ENCODE measurements at regions not wholly inside any gene's neighbourhood (a gene's known extent, or its start where the extent isn't known, plus 50 kb on each side); places are given as distances from the start of the nearest gene placed in this dataset.

DNA sequence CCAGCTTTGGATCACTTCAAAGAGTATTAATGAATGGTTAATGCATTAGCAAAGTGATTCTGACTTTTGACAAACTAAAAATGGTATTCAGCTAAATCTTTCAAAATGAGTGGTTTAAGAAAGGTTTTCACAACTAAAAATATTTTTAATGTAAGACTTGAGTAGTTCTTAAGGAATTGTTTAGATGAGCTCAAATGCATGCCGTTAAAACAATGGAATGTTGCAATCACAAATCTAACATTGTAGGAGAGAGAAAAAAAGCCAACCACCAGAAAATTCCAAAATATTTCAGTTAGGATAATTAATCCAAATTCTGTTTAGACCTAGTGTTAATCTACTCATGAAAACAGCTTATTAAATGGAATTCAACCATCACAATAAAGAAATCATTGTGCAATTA is 1044.8 kb upstream of the SLC10A2 start (continued):
- TF ChIP-seq, protein P1, sequence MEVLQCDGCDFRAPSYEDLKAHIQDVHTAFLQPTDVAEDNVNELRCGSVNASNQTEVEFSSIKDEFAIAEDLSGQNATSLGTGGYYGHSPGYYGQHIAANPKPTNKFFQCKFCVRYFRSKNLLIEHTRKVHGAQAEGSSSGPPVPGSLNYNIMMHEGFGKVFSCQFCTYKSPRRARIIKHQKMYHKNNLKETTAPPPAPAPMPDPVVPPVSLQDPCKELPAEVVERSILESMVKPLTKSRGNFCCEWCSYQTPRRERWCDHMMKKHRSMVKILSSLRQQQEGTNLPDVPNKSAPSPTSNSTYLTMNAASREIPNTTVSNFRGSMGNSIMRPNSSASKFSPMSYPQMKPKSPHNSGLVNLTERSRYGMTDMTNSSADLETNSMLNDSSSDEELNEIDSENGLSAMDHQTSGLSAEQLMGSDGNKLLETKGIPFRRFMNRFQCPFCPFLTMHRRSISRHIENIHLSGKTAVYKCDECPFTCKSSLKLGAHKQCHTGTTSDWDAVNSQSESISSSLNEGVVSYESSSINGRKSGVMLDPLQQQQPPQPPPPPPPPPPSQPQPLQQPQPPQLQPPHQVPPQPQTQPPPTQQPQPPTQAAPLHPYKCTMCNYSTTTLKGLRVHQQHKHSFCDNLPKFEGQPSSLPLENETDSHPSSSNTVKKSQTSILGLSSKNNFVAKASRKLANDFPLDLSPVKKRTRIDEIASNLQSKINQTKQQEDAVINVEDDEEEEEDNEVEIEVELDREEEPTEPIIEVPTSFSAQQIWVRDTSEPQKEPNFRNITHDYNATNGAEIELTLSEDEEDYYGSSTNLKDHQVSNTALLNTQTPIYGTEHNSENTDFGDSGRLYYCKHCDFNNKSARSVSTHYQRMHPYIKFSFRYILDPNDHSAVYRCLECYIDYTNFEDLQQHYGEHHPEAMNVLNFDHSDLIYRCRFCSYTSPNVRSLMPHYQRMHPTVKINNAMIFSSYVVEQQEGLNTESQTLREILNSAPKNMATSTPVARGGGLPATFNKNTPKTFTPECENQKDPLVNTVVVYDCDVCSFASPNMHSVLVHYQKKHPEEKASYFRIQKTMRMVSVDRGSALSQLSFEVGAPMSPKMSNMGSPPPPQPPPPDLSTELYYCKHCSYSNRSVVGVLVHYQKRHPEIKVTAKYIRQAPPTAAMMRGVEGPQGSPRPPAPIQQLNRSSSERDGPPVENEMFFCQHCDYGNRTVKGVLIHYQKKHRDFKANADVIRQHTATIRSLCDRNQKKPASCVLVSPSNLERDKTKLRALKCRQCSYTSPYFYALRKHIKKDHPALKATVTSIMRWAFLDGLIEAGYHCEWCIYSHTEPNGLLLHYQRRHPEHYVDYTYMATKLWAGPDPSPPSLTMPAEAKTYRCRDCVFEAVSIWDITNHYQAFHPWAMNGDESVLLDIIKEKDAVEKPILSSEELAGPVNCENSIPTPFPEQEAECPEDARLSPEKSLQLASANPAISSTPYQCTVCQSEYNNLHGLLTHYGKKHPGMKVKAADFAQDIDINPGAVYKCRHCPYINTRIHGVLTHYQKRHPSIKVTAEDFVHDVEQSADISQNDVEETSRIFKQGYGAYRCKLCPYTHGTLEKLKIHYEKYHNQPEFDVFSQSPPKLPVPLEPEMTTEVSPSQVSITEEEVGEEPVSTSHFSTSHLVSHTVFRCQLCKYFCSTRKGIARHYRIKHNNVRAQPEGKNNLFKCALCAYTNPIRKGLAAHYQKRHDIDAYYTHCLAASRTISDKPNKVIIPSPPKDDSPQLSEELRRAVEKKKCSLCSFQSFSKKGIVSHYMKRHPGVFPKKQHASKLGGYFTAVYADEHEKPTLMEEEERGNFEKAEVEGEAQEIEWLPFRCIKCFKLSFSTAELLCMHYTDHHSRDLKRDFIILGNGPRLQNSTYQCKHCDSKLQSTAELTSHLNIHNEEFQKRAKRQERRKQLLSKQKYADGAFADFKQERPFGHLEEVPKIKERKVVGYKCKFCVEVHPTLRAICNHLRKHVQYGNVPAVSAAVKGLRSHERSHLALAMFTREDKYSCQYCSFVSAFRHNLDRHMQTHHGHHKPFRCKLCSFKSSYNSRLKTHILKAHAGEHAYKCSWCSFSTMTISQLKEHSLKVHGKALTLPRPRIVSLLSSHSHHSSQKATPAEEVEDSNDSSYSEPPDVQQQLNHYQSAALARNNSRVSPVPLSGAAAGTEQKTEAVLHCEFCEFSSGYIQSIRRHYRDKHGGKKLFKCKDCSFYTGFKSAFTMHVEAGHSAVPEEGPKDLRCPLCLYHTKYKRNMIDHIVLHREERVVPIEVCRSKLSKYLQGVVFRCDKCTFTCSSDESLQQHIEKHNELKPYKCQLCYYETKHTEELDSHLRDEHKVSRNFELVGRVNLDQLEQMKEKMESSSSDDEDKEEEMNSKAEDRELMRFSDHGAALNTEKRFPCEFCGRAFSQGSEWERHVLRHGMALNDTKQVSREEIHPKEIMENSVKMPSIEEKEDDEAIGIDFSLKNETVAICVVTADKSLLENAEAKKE (CRISPR knock-in tag; IDR thresholded peaks at IDR 0.05): no peak
- TF ChIP-seq CREB1 (CRISPR knock-in tag; IDR thresholded peaks at IDR 0.05; ENCODE audit: low read depth): no peak

DNA sequence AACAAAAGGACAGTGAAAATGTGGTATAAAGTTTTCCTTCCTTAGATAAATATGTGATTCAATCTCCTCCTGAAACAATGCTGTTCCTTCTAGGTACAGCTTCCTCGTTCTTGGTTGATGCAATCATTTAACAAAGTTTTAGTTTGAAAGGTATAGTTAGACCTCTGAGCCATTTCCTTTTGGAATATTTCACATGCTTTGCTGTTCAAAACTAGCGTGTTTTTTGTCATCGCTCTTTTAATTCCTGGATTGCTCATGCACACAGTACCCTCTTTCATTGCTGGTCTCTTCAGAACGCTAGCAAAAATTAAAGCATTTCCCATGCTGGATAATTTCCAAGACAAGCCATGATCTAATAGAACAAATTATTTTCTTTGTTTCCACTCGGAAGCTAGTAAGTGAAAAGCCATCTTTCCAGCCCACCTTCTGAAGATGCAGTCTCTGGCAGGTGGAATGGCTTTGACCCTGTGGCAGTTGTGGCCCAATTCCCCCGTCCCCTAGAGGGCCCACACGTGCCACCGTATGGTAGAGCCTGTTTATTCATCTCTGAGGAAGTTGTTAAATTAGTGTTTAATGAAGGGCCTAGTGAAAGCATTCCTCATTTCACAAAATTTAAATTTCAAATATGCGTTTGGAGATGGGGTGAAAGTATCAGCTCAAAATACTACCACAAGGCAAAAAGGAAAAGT is 1040.6 kb upstream of the SLC10A2 start:
- Mint-ChIP-seq H3K4me3 (no peak overlapping the region), H3K36me3 (ENCODE audit: low read depth) (peaks cover 22% of the 10 kb centered on the region), H3K9me3 (peaks cover 26% of the 10 kb centered on the region), H3K4me1 (no peaks in the 10 kb centered on the region), H3K27ac (no peak overlapping the region), H3K27me3 (ENCODE audit: insufficient read depth, low read depth, poor library complexity) (no peaks in the 10 kb centered on the region)
- Histone ChIP-seq H3K4me2 (no peak overlapping the region), H2AFZ (no peak overlapping the region), H3K4me3 (no peak overlapping the region), H3K4me1 (ENCODE audit: insufficient read depth) (no peaks in the 10 kb centered on the region), H3K27ac (ENCODE audit: low read depth) (no peak overlapping the region), H3F3A (replicated peaks; ENCODE audit: low read depth) (no peaks in the 10 kb centered on the region), H3K79me2 (replicated peaks; ENCODE audit: insufficient read depth) (no peaks in the 10 kb centered on the region), H3K9me2 (ENCODE audit: insufficient read depth) (0 out of 2 replicates have a peak, but pooled peaks cover 10% of the 10 kb centered on the region), H4K20me1 (replicated peaks; ENCODE audit: insufficient read depth) (no peaks in the 10 kb centered on the region), H3K27me3 (ENCODE audit: insufficient read depth) (no peaks in the 10 kb centered on the region), H3K36me3 (ENCODE audit: insufficient read depth) (no peaks in the 10 kb centered on the region)
- no peak for TF ChIP-seq ZNF331 (CRISPR knock-in tag; IDR thresholded peaks at IDR 0.05; ENCODE audit: low read depth)
- TF ChIP-seq, protein P2, sequence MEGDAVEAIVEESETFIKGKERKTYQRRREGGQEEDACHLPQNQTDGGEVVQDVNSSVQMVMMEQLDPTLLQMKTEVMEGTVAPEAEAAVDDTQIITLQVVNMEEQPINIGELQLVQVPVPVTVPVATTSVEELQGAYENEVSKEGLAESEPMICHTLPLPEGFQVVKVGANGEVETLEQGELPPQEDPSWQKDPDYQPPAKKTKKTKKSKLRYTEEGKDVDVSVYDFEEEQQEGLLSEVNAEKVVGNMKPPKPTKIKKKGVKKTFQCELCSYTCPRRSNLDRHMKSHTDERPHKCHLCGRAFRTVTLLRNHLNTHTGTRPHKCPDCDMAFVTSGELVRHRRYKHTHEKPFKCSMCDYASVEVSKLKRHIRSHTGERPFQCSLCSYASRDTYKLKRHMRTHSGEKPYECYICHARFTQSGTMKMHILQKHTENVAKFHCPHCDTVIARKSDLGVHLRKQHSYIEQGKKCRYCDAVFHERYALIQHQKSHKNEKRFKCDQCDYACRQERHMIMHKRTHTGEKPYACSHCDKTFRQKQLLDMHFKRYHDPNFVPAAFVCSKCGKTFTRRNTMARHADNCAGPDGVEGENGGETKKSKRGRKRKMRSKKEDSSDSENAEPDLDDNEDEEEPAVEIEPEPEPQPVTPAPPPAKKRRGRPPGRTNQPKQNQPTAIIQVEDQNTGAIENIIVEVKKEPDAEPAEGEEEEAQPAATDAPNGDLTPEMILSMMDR (conservative IDR thresholded peaks at IDR 0.05; ENCODE audit: low read depth in 2 of 2): peak; percentile 59 to 81
- ATAC-seq (peak; percentile 64), DNase-seq (ENCODE audit: low spot score) (peak; percentile 28)

Measured in GM23338 (cell line).